CD1c-positive myeloid dendritic cell (primary cell): ENCODE measurements at regions not wholly inside any gene's neighbourhood (a gene's known extent, or its start where the extent isn't known, plus 50 kb on each side); places are given as distances from the start of the nearest gene placed in this dataset.
"Not testable (repeated sequence)": the region's sequence is repeated elsewhere in the genome, so short reads cannot be mapped to it uniquely, and the experiment has no call there.

ENCODE experiments used
- DNase-seq: peaks from one replicate; pipeline ENCODE4 v3.0.0-alpha.2; 2016; ENCODE audit errors: extremely low spot score

DNA sequence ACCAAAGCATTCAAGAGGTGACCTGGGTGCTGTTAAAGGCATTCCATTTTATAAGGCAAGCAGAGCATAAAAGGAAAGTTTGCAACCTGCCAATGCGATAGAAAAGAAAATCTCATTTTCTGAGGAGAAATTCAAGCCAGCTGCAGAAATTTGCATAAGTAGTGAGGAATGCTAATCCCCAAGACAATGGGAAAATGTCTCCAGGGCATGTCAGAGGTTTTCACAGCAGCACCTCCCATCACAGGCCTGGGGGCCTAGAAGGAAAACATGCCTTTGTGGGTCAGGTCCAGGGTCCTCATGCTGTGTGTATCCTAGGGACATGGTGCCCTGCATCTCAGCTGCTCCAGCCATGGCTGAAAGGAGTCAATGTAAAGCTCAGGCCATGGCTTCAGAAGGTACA is 775.8 kb downstream of the IGSF11 start:
- DNase-seq, result not testable (repeated sequence)

DNA sequence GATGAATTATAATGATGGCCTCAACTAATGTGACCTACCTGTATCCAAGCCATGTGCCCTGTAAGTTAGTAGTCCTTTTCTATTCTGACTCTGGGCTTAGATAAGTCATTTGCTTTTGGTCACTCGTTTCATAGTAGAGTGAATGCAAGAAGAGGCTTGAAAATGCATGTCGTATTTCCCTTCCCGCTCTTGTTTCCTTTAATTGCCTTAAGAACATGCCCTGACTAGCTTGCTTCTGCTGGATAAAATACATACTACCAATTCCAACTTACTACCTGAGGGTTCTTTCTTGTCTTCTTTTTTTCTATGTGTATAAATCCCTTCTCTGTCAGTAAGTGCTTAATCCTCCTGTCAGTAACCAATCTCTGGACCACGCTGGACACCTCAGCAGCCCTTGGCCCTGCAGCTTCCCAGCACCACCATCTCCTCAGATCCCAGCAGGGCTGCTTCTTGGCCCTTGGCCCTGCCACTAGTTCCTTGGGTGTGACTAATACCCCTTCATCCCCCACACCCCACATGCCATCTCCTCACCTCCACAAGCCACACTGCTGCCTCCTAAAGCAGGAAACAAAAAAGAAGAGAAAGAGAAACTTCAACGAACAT is 771.7 kb downstream of the IGSF11 start:
- DNase-seq, result no peak

DNA sequence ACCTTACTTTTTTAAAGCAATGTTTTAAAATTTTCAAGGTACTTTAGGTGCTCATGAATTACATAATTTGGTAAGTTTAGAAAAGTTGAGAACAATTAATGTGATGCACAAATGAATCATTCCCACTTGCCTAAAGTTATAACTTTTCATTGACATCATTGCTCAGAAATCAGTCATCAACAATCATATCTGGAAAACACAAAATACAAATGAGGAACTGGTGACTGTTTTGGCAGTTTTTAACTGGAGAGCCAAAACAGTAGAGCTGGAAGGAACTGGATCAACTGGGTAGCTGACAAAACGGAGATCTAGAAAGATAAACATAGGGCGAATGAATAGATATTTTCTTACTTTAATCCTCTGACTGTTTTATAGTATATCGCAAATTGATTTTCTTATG is 767.1 kb downstream of the IGSF11 start:
- DNase-seq, result no peak

DNA sequence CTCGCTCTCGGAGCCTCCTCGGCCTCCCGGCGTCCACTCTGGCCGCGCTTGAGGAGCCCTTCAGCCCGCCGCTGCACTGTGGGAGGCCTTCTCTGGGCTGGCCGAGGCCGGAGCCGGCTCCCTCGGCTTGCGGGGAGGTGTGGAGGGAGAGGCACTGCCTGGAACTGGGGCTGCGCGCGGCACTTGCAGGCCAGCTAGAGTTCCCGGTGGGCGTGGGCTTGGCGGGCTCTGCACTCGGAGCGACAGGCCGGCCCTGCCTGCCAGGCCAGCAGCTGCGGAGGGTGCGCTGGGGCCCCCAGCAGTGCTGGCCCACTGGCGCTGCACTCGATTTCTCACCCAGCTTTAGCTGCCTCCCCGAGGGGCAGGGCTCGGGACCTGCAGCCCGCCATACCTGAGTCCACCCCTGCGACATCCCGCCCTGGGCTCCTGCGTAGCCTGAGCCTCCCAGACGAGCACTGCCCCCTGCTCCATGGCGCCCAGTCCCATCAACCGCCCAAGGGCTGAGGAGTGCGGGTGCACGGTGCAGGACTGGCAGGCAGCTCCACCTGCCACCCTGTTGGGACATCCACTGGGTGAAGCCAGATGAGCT is 765.0 kb downstream of the IGSF11 start:
- DNase-seq, result no peak

DNA sequence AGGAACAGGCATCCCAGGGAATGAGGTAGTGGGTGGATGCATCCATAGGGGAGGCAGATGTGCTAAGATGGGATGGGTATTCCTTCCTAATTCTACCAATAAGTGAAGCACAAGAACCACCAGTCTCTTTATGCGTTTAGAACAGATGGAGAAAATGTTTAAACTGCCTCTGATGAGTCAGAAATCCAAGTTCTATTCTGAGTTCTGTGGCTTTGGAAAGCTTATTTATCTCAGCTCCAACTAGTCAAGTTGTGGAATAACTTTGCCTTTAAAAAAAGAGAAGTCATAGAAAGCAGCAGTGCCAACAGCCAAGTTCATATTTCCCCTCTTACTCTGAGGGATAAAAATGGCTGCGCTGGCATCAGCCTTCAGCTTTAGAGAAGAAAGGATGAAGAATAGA is 761.7 kb downstream of the IGSF11 start:
- DNase-seq, result no peak

- DNase-seq, result no peak
Observed at GRCh38 chr3:118277814-118278213, 756.8 kb downstream of the IGSF11 start.

- DNase-seq, result no peak
Observed at GRCh38 chr3:118292841-118293240, 741.8 kb downstream of the IGSF11 start.

DNA sequence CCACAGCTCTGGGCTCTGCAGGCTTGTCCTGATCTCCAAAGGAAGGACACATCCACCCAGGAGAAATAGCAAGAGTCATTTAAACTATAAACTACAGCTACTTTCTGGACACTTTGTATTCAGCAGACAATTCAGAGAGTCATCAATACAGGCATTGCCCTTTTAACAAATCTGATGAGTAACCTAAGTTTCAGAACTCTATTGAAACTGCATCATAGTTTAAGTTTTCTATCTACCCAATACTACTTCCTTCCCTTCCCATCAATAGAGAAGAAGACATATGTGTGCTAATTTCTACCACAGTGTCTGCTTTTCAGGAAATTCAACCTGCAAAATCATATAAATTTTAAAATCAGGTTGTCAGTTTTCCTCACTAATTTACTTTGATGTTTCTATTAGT is 736.5 kb downstream of the IGSF11 start:
- DNase-seq, result no peak

DNA sequence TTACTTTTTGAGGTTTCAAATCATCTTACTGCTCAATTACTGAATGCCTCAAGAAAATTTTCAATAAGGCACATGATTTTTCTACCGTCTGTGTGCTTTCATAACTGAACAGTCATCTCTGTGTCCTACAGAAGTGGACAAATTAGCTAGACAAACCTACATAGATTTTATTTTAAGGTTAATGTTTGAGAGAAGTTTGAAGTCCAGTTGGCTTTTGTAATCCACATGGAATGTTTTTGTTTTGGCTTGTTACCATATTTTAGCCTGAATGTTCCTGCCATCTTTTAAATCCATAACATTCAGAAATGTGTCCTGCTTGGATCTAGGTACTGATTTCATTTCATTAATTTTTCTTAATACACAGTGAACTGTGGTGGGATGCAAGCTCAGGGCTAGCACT is 730.1 kb downstream of the IGSF11 start:
- DNase-seq, result no peak

DNA sequence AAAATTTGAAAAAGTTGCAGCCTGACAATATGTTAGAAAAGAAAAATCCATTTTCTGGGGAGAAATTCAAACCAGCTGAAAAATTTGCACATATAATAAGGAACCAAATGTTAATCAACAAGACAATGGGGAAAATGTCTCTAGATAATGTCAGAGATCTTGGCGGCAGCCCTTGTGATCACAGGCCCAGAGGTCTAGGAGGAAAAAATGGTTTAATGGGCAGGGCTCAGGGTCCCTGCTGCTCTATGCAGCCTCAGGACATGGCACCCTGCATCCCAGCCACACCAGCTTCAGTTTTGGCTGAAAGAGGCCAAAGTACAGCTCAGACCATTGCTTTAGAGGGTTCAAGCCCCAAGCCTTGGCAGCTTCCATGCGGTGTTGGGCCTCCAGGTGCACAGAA is 701.9 kb downstream of the IGSF11 start:
- DNase-seq, result no peak

GRCh38 chr3:118337649-118338048 is 697.0 kb downstream of the IGSF11 start:
- no peak for DNase-seq

GRCh38 chr3:118347396-118348168 is 687.1 kb downstream of the IGSF11 start:
- no peak for DNase-seq

- DNase-seq, result no peak
Observed at GRCh38 chr3:118348169-118348557, 686.5 kb downstream of the IGSF11 start.

DNA sequence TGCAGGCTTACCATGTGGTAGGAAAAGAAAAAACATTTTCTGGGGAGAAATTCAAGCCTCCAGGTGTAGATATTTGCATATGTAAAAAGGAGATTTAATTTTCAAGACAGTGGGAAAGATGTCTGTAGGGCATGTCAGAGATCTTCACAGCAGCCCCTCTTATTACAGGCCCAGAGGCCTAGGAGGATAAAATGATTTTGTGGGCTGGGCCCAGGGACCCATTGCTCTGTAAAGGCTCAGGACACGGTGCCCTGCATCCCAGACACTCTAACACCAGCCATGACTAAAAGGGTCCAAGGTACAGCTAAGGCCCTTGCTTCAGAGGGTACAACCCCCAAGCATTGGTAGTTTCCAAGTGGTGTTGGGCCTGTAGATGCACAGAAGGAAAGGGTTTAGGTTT is 680.1 kb downstream of the IGSF11 start:
- DNase-seq, result no peak

DNA sequence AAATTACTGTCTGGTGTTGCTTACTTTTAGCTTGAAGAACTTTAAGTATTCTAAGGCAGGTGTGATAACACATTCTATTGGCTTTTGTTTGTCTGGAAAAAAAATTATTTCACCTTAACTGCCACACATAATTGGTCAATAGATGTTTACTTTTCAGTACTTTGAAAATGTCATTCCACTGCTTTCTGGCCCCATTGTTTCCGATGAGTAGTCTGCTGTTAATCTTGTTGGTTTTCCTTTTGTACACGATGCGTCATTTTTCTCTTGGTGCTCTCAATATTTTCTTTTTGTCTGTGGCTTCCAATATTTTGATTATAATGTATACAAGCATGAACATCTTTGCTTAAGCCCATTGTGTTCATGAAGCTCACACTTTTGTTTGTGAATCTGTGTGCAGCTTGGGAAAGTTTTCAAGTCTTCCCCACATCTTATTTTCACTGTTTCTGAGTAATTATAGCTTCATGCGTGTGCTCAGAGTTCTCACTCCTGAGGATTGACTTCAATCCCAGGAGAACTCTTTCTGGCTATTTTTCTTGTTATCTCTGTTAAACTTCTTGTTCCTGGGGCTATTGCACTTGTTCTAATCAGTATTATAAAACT is 664.7 kb downstream of the IGSF11 start:
- DNase-seq, result no peak

DNA sequence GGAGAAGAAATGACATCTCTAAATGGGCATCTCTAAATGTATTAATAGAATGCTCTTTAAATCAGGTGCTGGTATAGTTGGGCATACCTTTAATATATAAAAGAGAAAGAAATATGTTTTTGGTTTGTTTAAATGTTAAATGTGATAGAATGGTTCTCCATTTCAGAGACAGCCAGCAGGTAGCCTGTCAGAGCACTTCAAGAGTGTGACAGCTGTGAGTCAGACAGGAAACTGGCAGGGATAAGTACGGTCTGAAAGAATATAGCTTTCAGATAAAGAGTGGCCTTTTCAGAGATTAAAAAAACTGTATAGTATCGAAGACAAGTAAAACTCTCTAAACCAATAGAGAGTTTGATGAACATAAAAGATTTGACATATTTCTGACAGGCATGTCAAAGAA is 654.1 kb downstream of the IGSF11 start:
- DNase-seq, result no peak

DNA sequence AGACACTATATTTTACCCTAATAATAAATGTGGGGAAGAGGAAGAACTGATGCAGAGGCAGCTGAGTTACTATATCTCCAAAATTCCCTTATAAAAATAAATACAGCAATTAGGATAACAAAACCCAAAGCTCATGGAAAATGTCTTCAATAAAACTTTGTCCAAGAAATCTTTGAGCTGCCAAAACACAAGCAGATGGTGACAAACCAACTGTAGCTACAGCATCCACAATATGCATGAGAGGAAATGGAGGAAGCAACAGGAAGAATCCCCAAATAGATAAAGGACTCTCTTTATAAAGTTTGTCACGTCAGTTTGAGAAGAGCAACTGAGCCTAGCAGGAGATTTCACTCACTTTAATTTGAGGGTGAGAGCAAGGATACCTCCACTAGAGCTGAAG is 638.2 kb downstream of the IGSF11 start:
- DNase-seq, result no peak

- no peak for DNase-seq
Observed at GRCh38 chr3:118400086-118400485, 634.6 kb downstream of the IGSF11 start.

DNA sequence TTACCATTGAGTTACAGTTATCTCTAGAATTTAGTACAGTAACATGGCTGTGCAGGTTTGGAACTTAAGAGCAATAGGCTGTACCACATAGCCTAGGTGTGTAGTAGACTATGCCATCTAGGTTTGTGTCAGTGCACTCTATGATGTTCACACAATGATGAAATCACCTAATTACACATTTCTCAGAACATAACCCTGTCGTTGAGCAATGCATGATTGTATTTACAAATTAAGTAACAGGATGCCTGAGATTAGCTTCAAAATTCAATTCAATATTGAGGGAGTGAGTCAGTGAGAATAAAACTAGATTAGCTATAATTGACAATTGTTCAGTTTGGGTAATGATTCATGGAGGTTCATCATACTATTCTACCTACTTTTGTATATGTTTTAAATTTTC is 633.8 kb downstream of the IGSF11 start:
- DNase-seq, result no peak

DNA sequence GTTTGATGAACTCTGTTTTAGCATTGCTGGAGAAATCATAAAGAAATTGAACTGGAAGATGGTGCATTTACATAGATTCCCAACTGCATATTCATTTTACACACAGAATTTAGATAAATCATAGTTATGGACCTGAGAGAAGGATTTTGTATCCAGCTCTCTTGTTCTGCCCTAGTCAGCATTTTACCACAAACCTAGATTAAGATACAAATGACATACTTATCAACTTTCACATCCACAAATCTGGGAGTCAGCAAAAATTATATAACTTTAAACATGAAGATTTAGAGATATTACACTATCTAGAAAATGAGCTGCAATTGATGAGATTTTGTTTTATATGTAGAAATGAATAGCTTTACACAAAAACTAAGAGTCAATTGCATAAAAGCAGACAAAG is 632.8 kb downstream of the IGSF11 start:
- no peak for DNase-seq

DNA sequence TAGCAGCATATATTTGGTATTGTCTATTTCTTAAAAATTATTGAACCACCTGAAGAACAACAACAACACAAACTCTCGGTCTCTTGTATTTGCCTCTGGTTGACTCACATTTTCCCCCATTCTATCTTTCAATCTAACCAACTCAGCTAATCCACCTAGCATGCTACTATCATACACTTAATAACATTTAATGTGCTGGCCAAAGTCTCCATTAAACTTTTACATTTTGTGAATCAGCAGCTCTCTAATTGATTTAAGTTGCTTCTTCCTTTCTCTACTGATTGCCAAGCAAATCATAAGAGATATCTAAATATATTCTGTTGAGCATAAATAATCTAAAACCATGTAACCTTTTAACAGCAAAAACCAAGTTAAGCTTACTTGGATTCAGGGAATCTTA is 631.7 kb downstream of the IGSF11 start:
- DNase-seq, result no peak

GRCh38 chr3:118406562-118406961 is 628.1 kb downstream of the IGSF11 start:
- DNase-seq, result no peak

DNA sequence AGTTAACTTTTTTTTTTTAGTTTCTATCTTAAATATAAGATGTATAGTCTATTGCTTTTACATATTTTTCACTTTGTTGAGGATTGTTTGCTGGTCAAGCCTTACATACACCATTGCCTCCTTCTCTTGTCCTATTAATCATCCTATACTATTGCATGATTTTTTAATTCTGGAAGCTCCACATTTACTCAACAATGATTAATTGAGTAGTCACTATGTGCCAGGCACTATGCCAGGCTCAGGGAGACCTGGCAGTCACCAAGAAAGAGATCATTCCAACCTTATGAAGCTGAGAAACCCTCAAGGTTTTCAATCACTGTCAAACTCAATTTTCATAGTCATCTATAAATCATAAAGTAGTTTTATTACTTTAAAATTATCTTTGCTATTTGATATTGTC is 626.2 kb downstream of the IGSF11 start:
- no peak for DNase-seq
